ENCODE measurements at regions not wholly inside any gene's neighbourhood (a gene's known extent, or its start where the extent isn't known, plus 50 kb on each side); places are given as distances from the start of the nearest gene placed in this dataset.

- Histone ChIP-seq H3K36me3 (ENCODE audit: control insufficient read depth in 1 of 2, insufficient read depth in 2 of 2, low read depth in 1 of 2, low read length in 2 of 2) (peaks cover 13 to 18% of the 10 kb centered on the region in 2 experiments), H3K4me3 (ENCODE audit: insufficient read depth in 1 of 2, low read depth in 1 of 2, low read length in 2 of 2) (no peak overlapping the region), H3K23ac (ENCODE audit: low read length in 2 of 2) (no peak overlapping the region), H3K4me1 (ENCODE audit: control insufficient read depth, insufficient read depth, low read depth, low read length) (peaks cover 27% of the 10 kb centered on the region), H3K18ac (ENCODE audit: low read depth in 1 of 2, low read length in 2 of 2) (no peak overlapping the region), H3K27ac (ENCODE audit: low read length, poor library complexity, severe bottlenecking) (no peak overlapping the region), H2BK120ac (ENCODE audit: low read depth, low read length) (no peak overlapping the region), H2BK5ac (ENCODE audit: low read depth, low read length, poor library complexity, severe bottlenecking) (no peak overlapping the region), H3K9ac (ENCODE audit: low read length) (no peak overlapping the region), H3K9me3 (ENCODE audit: control insufficient read depth, low read length) (no peaks in the 10 kb centered on the region), H3K14ac (ENCODE audit: low read length in 2 of 2) (no peak overlapping the region), H3K79me1 (replicated peaks; ENCODE audit: low read length, poor library complexity, severe bottlenecking) (peaks cover 44% of the 10 kb centered on the region), H2AK5ac (ENCODE audit: low read length, severe bottlenecking) (no peak overlapping the region), H3K27me3 (ENCODE audit: control insufficient read depth in 1 of 2, insufficient read depth in 1 of 2, low read length in 2 of 2) (peaks cover 0 to 3% of the 10 kb centered on the region in 2 experiments), H2BK12ac (ENCODE audit: low read length in 2 of 2) (no peak overlapping the region), H4K91ac (ENCODE audit: low read length) (no peak overlapping the region), H3K4me2 (ENCODE audit: low read length, poor library complexity, severe bottlenecking) (no peak overlapping the region), H2BK15ac (ENCODE audit: low read depth, poor library complexity, severe bottlenecking) (no peak overlapping the region), H2AFZ (ENCODE audit: low read depth, low read length) (no peak overlapping the region), H4K8ac (ENCODE audit: low read length) (no peak overlapping the region), H3K4ac (ENCODE audit: low read depth in 1 of 2, low read length in 2 of 2) (no peak overlapping the region)
- no peak for DNase-seq
- 47% methylated on average over 12 of the region's 15 CpGs for WGBS
Observed at GRCh38 chr22:25383278-25383820, 163.9 kb downstream of the CRYBB2 start.

GRCh38 chr22:25383892-25384291 lies 164.5 kb downstream of the CRYBB2 start:
- Histone ChIP-seq H2BK12ac (ENCODE audit: low read length in 2 of 2) (no peak overlapping the region), H2BK120ac (ENCODE audit: low read depth, low read length) (no peak overlapping the region), H3K4me2 (ENCODE audit: low read length, poor library complexity, severe bottlenecking) (no peak overlapping the region), H3K4me1 (ENCODE audit: control insufficient read depth, insufficient read depth, low read depth, low read length) (peaks cover 25% of the 10 kb centered on the region), H4K8ac (ENCODE audit: low read length) (no peak overlapping the region), H3K27ac (ENCODE audit: low read length, poor library complexity, severe bottlenecking) (no peak overlapping the region), H3K9ac (ENCODE audit: low read length) (no peak overlapping the region), H3K14ac (ENCODE audit: low read length in 2 of 2) (no peak overlapping the region), H2AK5ac (ENCODE audit: low read length, severe bottlenecking) (no peak overlapping the region), H4K91ac (ENCODE audit: low read length) (no peak overlapping the region), H3K9me3 (ENCODE audit: control insufficient read depth, low read length) (no peaks in the 10 kb centered on the region), H3K4me3 (ENCODE audit: insufficient read depth in 1 of 2, low read depth in 1 of 2, low read length in 2 of 2) (no peak overlapping the region), H3K18ac (ENCODE audit: low read depth in 1 of 2, low read length in 2 of 2) (no peak overlapping the region), H3K23ac (ENCODE audit: low read length in 2 of 2) (no peak overlapping the region), H3K27me3 (ENCODE audit: control insufficient read depth in 1 of 2, insufficient read depth in 1 of 2, low read length in 2 of 2) (peaks cover 0 to 3% of the 10 kb centered on the region in 2 experiments), H2BK15ac (ENCODE audit: low read depth, poor library complexity, severe bottlenecking) (no peak overlapping the region), H3K36me3 (ENCODE audit: control insufficient read depth in 1 of 2, insufficient read depth in 2 of 2, low read depth in 1 of 2, low read length in 2 of 2) (peaks cover 13% of the 10 kb centered on the region in 2 experiments), H2AFZ (ENCODE audit: low read depth, low read length) (no peak overlapping the region), H3K79me1 (replicated peaks; ENCODE audit: low read length, poor library complexity, severe bottlenecking) (peaks cover 48% of the 10 kb centered on the region), H3K4ac (ENCODE audit: low read depth in 1 of 2, low read length in 2 of 2) (no peak overlapping the region), H2BK5ac (ENCODE audit: low read depth, low read length, poor library complexity, severe bottlenecking) (no peak overlapping the region)
- no peak for DNase-seq
- WGBS: 92% methylated on average over 18 of the region's 18 CpGs

- H2AFZ ChIP-seq (ENCODE audit: low read depth, low read length): no peak overlapping the region
- H2BK5ac ChIP-seq (ENCODE audit: low read depth, low read length, poor library complexity, severe bottlenecking): no peak overlapping the region
- H3K23ac ChIP-seq (ENCODE audit: low read length in 2 of 2): no peak overlapping the region
Observed at GRCh38 chr22:25386538-25386884, 167.1 kb downstream of the CRYBB2 start.

GRCh38 chr22:25388415-25388814 lies 169.0 kb downstream of the CRYBB2 start:
- Histone ChIP-seq H3K27me3 (ENCODE audit: control insufficient read depth in 1 of 2, insufficient read depth in 1 of 2, low read length in 2 of 2) (no peaks in the 10 kb centered on the region), H3K36me3 (ENCODE audit: control insufficient read depth in 1 of 2, insufficient read depth in 2 of 2, low read depth in 1 of 2, low read length in 2 of 2) (peaks cover 0 to 12% of the 10 kb centered on the region in 2 experiments), H3K14ac (ENCODE audit: low read length in 2 of 2) (no peak overlapping the region), H3K18ac (ENCODE audit: low read depth in 1 of 2, low read length in 2 of 2) (no peak overlapping the region), H2BK12ac (ENCODE audit: low read length in 2 of 2) (no peak overlapping the region), H4K8ac (ENCODE audit: low read length) (no peak overlapping the region), H4K91ac (ENCODE audit: low read length) (no peak overlapping the region), H3K27ac (ENCODE audit: low read length, poor library complexity, severe bottlenecking) (no peak overlapping the region), H3K23ac (ENCODE audit: low read length in 2 of 2) (no peak overlapping the region), H2BK15ac (ENCODE audit: low read depth, poor library complexity, severe bottlenecking) (no peak overlapping the region), H3K9ac (ENCODE audit: low read length) (no peak overlapping the region), H2AFZ (ENCODE audit: low read depth, low read length) (no peak overlapping the region), H3K4me3 (ENCODE audit: insufficient read depth in 1 of 2, low read depth in 1 of 2, low read length in 2 of 2) (no peak overlapping the region), H3K79me1 (replicated peaks; ENCODE audit: low read length, poor library complexity, severe bottlenecking) (peaks cover 62% of the 10 kb centered on the region), H3K9me3 (ENCODE audit: control insufficient read depth, low read length) (no peaks in the 10 kb centered on the region), H2BK120ac (ENCODE audit: low read depth, low read length) (no peak overlapping the region), H3K4ac (ENCODE audit: low read depth in 1 of 2, low read length in 2 of 2) (no peak overlapping the region), H3K4me2 (ENCODE audit: low read length, poor library complexity, severe bottlenecking) (no peak overlapping the region), H2BK5ac (ENCODE audit: low read depth, low read length, poor library complexity, severe bottlenecking) (no peak overlapping the region), H2AK5ac (ENCODE audit: low read length, severe bottlenecking) (no peak overlapping the region), H3K4me1 (ENCODE audit: control insufficient read depth, insufficient read depth, low read depth, low read length) (peaks cover 20% of the 10 kb centered on the region)
- WGBS: 92% methylated on average over 12 of the region's 12 CpGs
- DNase-seq: no peak

More at GRCh38 chr22:25386538-25386884, 167.1 kb downstream of the CRYBB2 start:
- Histone ChIP-seq H3K4me1 (ENCODE audit: control insufficient read depth, insufficient read depth, low read depth, low read length) (peaks cover 29% of the 10 kb centered on the region), H2BK15ac (ENCODE audit: low read depth, poor library complexity, severe bottlenecking) (no peak overlapping the region), H3K27ac (ENCODE audit: low read length, poor library complexity, severe bottlenecking) (no peak overlapping the region), H2AK5ac (ENCODE audit: low read length, severe bottlenecking) (no peak overlapping the region), H3K14ac (ENCODE audit: low read length in 2 of 2) (no peak overlapping the region), H3K4ac (ENCODE audit: low read depth in 1 of 2, low read length in 2 of 2) (no peak overlapping the region), H3K36me3 (ENCODE audit: control insufficient read depth in 1 of 2, insufficient read depth in 2 of 2, low read depth in 1 of 2, low read length in 2 of 2) (peaks cover 0 to 5% of the 10 kb centered on the region in 2 experiments), H3K9ac (ENCODE audit: low read length) (no peak overlapping the region), H2BK120ac (ENCODE audit: low read depth, low read length) (no peak overlapping the region), H3K79me1 (replicated peaks; ENCODE audit: low read length, poor library complexity, severe bottlenecking) (peaks cover 54% of the 10 kb centered on the region), H4K8ac (ENCODE audit: low read length) (no peak overlapping the region), H3K18ac (ENCODE audit: low read depth in 1 of 2, low read length in 2 of 2) (no peak overlapping the region), H3K4me3 (ENCODE audit: insufficient read depth in 1 of 2, low read depth in 1 of 2, low read length in 2 of 2) (no peak overlapping the region), H3K4me2 (ENCODE audit: low read length, poor library complexity, severe bottlenecking) (no peak overlapping the region), H4K91ac (ENCODE audit: low read length) (no peak overlapping the region), H3K27me3 (ENCODE audit: control insufficient read depth in 1 of 2, insufficient read depth in 1 of 2, low read length in 2 of 2) (peaks cover 0 to 3% of the 10 kb centered on the region in 2 experiments), H3K9me3 (ENCODE audit: control insufficient read depth, low read length) (no peaks in the 10 kb centered on the region), H2BK12ac (ENCODE audit: low read length in 2 of 2) (no peak overlapping the region)
- no peak for DNase-seq
- 94% methylated on average over 9 of the region's 9 CpGs for WGBS
